D341Med (cell line): ENCODE measurements at regions not wholly inside any gene's neighbourhood (a gene's known extent, or its start where the extent isn't known, plus 50 kb on each side); places are given as distances from the start of the nearest gene placed in this dataset.
"Not testable (repeated sequence)": the region's sequence is repeated elsewhere in the genome, so short reads cannot be mapped to it uniquely, and the experiment has no call there.

Experiments used
- DNase-seq: peaks from one replicate; pipeline ENCODE4 v3.0.0; 2012; ENCODE audit warnings: low spot score

- no peak for DNase-seq
Measured at GRCh38 chr22:19599626-19600243, 75.5 kb upstream of the CLDN5 start.

- DNase-seq: not testable (repeated sequence)
Measured at GRCh38 chr22:19603346-19603745, 79.1 kb upstream of the CLDN5 start.

DNA sequence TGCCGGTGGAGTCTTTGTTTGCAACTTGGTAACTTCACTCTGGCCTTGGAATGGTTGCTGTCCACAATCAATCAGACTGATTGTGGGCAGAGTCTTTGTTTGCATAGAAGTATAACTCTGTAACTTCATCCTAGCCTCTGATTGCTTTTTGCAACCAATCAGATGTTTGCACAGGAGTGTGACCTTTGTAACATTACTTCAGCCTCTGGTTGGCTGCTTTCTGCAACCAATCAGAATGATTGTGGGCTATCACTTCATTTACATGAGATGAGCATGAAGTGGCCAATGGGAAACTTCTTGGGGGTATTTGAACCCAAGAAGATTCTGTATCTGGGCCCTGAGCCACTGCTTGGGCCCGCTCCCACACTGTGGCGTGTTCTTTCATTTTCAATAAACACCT, 79.6 kb upstream of the CLDN5 start:
- no peak for DNase-seq

- no peak for DNase-seq
Measured at GRCh38 chr22:19604711-19605268, 80.6 kb upstream of the CLDN5 start.

- DNase-seq: no peak
Measured at GRCh38 chr22:19605508-19606331, 81.5 kb upstream of the CLDN5 start.

GRCh38 chr22:19606332-19607191, 82.4 kb upstream of the CLDN5 start:
- DNase-seq: no peak

DNA sequence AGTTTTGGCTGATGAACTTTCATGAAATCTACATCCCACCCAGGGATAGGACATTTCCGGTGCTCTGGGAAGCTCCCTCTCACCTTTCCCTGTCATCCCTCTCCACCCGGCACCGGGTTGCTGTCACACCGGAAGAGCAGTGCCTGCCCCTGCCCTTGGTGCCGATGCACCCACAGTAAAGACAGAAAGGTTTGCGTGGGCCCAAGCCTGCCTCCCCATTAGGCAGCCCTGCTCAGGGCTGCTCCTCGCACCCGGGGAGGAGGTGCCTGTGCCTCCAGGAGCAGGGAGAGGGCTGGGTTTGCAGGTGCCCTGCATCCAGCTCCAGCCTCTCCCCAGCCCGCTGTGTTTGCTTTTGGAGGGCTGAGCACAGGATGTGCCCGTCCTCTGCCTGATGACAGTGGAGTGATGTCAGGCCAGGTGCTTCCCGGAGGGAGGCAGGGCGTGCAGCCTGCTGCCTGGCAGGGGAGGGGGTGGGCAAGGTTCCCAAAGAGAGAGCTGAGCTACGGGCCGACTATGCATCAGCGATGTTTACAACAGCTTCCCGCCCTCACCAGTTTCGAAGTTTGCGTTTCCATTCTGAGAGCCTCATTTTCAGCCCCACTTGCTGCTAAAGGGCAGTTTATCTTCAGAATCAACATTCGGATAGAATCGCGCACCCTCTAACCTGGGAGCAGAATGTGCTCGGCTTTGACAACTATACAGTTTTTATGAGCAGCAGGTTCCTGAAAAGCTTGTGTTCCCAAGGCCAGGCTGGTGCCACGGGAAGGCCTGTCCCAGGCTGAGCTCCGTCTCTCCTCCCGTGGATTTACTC, 83.2 kb upstream of the CLDN5 start:
- DNase-seq: no peak

DNA sequence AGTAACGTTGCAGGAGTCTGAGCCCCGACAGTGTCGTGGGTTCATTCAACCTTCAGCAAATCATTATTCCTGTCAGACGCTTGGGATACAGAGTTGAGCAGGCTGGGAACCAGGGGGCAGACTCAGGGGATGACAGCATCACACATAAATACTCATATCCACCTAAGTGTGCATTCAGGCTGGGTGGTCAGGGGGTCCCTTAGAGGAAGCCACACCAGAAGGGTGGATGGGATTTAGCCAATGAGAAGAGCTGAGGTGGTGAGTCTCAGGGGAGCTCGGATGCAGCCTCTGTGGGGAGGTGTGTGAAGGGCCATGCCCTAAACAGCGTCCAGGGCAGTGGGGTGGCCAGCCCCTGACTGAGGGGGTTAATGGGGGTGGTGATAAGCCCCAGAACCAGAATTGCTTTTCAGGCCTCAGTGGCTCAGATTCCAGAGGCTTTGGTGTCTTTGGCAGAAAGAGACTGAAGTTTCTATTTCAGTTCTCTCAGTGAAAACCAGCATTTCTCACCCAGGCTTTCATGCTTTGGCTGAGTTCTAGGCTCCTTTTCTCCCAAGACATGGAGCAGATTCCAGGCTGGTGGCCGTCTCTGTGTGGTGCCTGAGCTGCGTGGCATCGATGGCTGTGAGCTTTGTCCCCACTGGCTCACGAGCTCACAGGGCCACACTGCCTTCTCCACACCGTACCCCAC, 83.9 kb upstream of the CLDN5 start:
- DNase-seq: no peak

DNA sequence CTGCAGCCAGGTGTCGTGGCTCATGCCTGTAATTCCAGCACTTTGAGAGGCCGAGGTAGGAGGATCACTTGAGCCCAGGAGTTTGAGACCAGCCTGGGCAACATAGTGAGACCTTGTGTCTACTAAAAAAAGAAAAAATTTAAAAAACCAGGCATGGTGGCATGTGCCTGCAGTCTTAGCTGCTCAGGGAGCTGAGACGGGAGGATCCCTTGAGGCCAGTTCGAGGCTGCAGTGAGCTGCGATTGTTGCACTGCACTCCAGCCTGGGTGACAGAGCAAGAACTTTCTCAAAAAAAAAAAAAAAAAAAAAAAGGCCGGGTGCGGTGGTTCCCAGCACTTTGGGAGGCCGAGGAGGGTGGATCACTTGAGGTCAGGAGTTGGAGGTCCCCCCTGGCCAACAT, 85.5 kb upstream of the CLDN5 start:
- DNase-seq: not testable (repeated sequence)

DNA sequence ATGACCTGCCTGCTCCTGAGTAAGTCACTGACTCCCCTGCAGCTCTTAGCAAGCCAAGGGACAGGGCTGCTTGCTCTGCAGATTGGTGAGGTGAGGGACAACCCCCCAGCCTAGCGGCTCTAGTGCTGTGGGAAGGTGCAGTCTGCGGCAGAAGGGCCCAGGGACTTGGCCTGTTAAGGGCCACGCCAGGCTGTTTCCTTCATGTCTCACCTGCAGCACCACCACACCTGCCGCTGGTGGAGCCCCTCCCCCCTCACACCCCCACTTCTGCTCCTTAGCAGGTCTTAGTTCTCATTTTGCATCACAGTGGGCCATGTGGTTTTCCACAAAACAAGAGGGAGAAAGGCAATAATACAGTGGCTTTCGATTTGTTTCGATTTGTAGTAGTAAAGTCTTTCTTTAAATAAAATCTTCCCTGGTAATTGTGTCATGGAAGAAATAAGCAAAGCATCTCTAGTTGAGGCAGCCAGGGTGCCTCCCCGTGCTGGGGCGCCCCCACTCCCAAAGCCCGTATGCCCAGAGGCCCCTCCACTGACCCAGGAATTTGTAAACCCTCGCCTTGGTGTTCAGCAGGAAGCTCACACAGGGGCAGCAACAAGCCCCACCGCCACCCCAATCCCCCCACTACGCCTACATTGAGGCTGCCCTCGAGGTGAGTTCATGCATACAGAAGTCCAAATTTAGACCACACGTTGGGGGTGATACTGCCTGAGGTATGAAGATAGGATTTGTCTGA, 86.5 kb upstream of the CLDN5 start:
- DNase-seq: no peak

GRCh38 chr22:19611590-19611989, 87.4 kb upstream of the CLDN5 start:
- DNase-seq: no peak

- peak; percentile 24 for DNase-seq
Measured at GRCh38 chr22:19612866-19613572, 88.8 kb upstream of the CLDN5 start.

- no peak for DNase-seq
Measured at GRCh38 chr22:19614536-19614863, 90.3 kb upstream of the CLDN5 start.

GRCh38 chr22:19615001-19615461, 90.8 kb upstream of the CLDN5 start:
- peak; percentile 23 for DNase-seq

DNA sequence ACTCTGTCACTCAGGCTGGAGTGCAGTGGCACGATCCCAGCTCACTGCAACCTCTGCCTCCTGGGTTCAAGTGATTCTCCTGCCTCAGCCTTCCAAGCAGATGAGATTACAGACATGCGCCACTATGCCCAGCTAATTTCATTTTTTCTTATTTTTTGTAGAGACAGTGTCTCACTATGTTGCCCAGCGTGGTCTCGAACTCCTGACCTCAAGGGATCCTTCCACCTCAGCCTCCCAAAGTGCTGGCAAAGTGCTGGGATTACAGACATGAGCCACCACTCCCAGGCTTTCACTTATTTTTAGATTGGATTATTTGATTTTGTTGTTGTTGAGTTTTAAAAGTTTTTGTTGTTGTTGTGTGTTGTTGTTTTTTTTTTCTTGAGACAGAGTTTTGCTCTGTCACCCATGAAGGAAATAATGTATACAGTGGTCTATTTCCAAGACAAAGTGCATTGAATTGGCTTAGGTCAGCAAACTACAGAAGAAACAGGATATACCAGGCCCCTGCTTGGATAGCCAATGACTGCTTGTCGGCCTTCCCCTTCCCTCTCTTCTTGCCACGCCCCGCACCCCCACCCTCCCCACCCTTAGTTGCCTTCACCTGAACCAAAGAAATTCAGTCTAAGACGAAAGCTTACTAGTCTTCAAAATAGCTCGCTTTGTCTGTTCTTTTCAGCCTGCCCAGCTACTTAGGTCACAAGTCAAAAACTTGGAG, 91.8 kb upstream of the CLDN5 start:
- no peak for DNase-seq

DNA sequence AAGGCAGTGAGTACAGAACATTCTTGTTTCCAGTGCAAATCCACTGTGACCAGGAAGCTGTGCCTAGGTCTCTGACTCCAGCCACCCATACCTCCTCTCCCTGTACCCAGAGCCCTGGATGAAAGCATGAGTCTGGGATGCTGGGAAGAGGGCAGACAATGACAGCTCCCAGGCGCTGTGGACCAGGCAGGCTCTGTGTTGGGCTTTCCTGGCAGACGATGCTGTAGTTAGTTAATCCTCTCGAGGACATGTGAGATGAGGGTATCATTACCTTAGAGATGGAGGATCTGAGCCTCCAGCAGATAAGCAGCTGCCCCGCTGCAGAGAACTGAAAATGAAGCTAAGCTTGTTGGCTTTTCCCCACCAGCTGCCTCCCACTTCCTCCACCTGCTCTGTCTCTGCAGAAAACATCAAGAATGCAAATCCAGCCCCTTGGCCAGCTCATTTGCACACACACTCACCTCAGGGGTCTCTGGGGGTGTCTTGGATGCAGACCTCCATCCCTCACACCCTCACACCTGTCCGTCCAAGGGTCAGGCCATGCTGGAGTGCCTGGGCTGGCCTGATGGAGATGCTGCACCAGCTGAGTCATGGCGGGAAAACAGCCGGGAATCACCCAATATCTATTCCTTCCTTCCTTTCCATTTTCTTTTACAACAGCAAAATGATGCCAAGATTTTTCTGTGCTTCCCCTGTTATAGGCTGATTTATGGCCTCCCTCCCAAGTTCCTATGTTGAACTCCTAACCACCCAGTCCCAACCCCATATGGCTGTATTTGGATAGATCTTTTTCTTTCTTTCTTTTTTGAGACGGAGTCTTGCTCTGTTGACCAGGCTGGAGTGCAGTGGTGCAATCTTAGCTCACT, 94.9 kb upstream of the SEPTIN5 start:
- DNase-seq: peak; percentile 13

GRCh38 chr22:19620742-19621371, 93.4 kb upstream of the SEPTIN5 start:
- DNase-seq: no peak
